Activated CD4-positive, alpha-beta memory T cell treated with anti-CD3 and anti-CD28 coated beads, Interleukin-2, amount 10 ng/mL, durations not matched to agents 7 days and 5 days (primary cell): ENCODE measurements at regions not wholly inside any gene's neighbourhood (a gene's known extent, or its start where the extent isn't known, plus 50 kb on each side); places are given as distances from the start of the nearest gene placed in this dataset.
A peak's percentile ranks its signal among the peaks of the same experiment; 100 is the strongest.

Experiments
- CTCF ChIA-PET: fragments of 350-600 bp; sonication (Branson Sonifier 250); formaldehyde crosslinking; loops from one replicate; lab custom pipeline; 2021; ENCODE audit warnings: antibody characterized with exemption, inconsistent platforms; lab: Charles Lee
- POLR2A ChIA-PET: fragments of 350-600 bp; sonication (Branson Sonifier 250); formaldehyde crosslinking; loops from one replicate; lab custom pipeline; 2021; ENCODE audit warnings: antibody characterized with exemption; lab: Charles Lee
- DNase-seq: peaks from one replicate; pipeline ENCODE4 v3.0.0-alpha.2; 2020
- H3K27ac Mint-ChIP-seq: one replicate; pipeline ENCODE4 v1.8.0; 2021; ENCODE audit warnings: mild to moderate bottlenecking, mixed read lengths
- H3K27me3 Mint-ChIP-seq: one replicate; pipeline ENCODE4 v1.8.0; 2021; ENCODE audit warnings: mixed read lengths
- H3K36me3 Mint-ChIP-seq: one replicate; pipeline ENCODE4 v1.8.0; 2021; ENCODE audit warnings: low read depth, mixed read lengths
- H3K4me1 Mint-ChIP-seq: one replicate; pipeline ENCODE4 v1.8.0; 2021; ENCODE audit warnings: mixed read lengths
- H3K4me3 Mint-ChIP-seq: one replicate; pipeline ENCODE4 v1.8.0; 2021; ENCODE audit warnings: mild to moderate bottlenecking, mixed read lengths
- H3K9me3 Mint-ChIP-seq: one replicate; pipeline ENCODE4 v1.8.0; 2021; ENCODE audit warnings: mixed read lengths

GRCh38 chr10:21175797-21176196 lies 278.7 kb upstream of the NEBL start:
- H3K27ac Mint-ChIP-seq, result no peak overlapping the region
- DNase-seq, result no peak
- H3K9me3 Mint-ChIP-seq, result no peaks in the 10 kb centered on the region
- no peak overlapping the region for H3K4me3 Mint-ChIP-seq
- CTCF ChIA-PET, result no interaction called here
- peaks cover 2% of the 10 kb centered on the region for H3K36me3 Mint-ChIP-seq
- POLR2A ChIA-PET, result no interaction called here
- peaks cover 45% of the 10 kb centered on the region for H3K27me3 Mint-ChIP-seq
- H3K4me1 Mint-ChIP-seq, result peaks cover 5% of the 10 kb centered on the region

- H3K9me3 Mint-ChIP-seq, result no peaks in the 10 kb centered on the region
- H3K36me3 Mint-ChIP-seq, result peaks cover 2% of the 10 kb centered on the region
- no peak overlapping the region for H3K27ac Mint-ChIP-seq
- peaks cover 48% of the 10 kb centered on the region for H3K27me3 Mint-ChIP-seq
- CTCF ChIA-PET, result no interaction called here
- POLR2A ChIA-PET, result no interaction called here
- H3K4me1 Mint-ChIP-seq, result peaks cover 5% of the 10 kb centered on the region
- H3K4me3 Mint-ChIP-seq, result peak overlapping the region; percentile 36
- DNase-seq, result no peak
Observed at GRCh38 chr10:21174715-21175495, 277.8 kb upstream of the NEBL start.

GRCh38 chr10:21173802-21174714 lies 276.9 kb upstream of the NEBL start:
- H3K27ac Mint-ChIP-seq, result no peak overlapping the region
- DNase-seq, result no peak
- H3K4me1 Mint-ChIP-seq, result peaks cover 5% of the 10 kb centered on the region
- no peaks in the 10 kb centered on the region for H3K9me3 Mint-ChIP-seq
- H3K4me3 Mint-ChIP-seq, result no peak overlapping the region
- POLR2A ChIA-PET, result no interaction called here
- H3K36me3 Mint-ChIP-seq, result peaks cover 2% of the 10 kb centered on the region
- peaks cover 49% of the 10 kb centered on the region for H3K27me3 Mint-ChIP-seq
- CTCF ChIA-PET, result no interaction called here

- CTCF ChIA-PET, result no interaction called here
- Mint-ChIP-seq H3K27ac (no peak overlapping the region), H3K27me3 (peaks cover 49% of the 10 kb centered on the region), H3K9me3 (no peaks in the 10 kb centered on the region), H3K4me3 (peak overlapping the region; percentile 35), H3K36me3 (peaks cover 2% of the 10 kb centered on the region), H3K4me1 (peaks cover 5% of the 10 kb centered on the region)
- POLR2A ChIA-PET, result no interaction called here
- no peak for DNase-seq
Observed at GRCh38 chr10:21172930-21173801, 276.1 kb upstream of the NEBL start.

- Mint-ChIP-seq H3K36me3 (peaks cover 2% of the 10 kb centered on the region), H3K9me3 (no peaks in the 10 kb centered on the region), H3K4me1 (peaks cover 5% of the 10 kb centered on the region), H3K4me3 (no peak overlapping the region), H3K27me3 (peaks cover 49% of the 10 kb centered on the region), H3K27ac (no peak overlapping the region)
- DNase-seq, result no peak
- ChIA-PET POLR2A (no interaction called here), CTCF (interaction anchor here (0.7 kb wide), 1 partner anchor 14 kb away, joined by 3 read pairs; no protein-coding TSS in a partner anchor)
Observed at GRCh38 chr10:21172542-21172929, 275.4 kb upstream of the NEBL start.

GRCh38 chr10:21171936-21172541 lies 274.9 kb upstream of the NEBL start:
- Mint-ChIP-seq H3K4me1 (peaks cover 5% of the 10 kb centered on the region), H3K27ac (no peak overlapping the region), H3K4me3 (no peak overlapping the region), H3K27me3 (peaks cover 47% of the 10 kb centered on the region), H3K9me3 (no peaks in the 10 kb centered on the region), H3K36me3 (peaks cover 2% of the 10 kb centered on the region)
- ChIA-PET POLR2A (no interaction called here), CTCF (interaction anchor here (0.7 kb wide), 1 partner anchor 13 kb away, joined by 3 read pairs; no protein-coding TSS in a partner anchor)
- DNase-seq, result no peak

GRCh38 chr10:21171197-21171935 lies 274.3 kb upstream of the NEBL start:
- Mint-ChIP-seq H3K27ac (no peak overlapping the region), H3K36me3 (peaks cover 2% of the 10 kb centered on the region), H3K4me3 (no peak overlapping the region), H3K4me1 (peaks cover 5% of the 10 kb centered on the region), H3K27me3 (peaks cover 42% of the 10 kb centered on the region), H3K9me3 (no peaks in the 10 kb centered on the region)
- no peak for DNase-seq
- ChIA-PET POLR2A (no interaction called here), CTCF (interaction anchor here (0.7 kb wide), 1 partner anchor 12 kb away, joined by 3 read pairs; no protein-coding TSS in a partner anchor)

- no peak overlapping the region for H3K4me3 Mint-ChIP-seq
- ChIA-PET POLR2A (no interaction called here), CTCF (no interaction called here)
- H3K36me3 Mint-ChIP-seq, result peaks cover 2% of the 10 kb centered on the region
- no peaks in the 10 kb centered on the region for H3K9me3 Mint-ChIP-seq
- H3K27me3 Mint-ChIP-seq, result peaks cover 33% of the 10 kb centered on the region
- H3K27ac Mint-ChIP-seq, result no peak overlapping the region
- H3K4me1 Mint-ChIP-seq, result peaks cover 5% of the 10 kb centered on the region
- no peak for DNase-seq
Observed at GRCh38 chr10:21170216-21170615, 273.1 kb upstream of the NEBL start.

GRCh38 chr10:21169271-21169670 lies 272.2 kb upstream of the NEBL start:
- Mint-ChIP-seq H3K4me1 (peaks cover 2% of the 10 kb centered on the region), H3K27ac (no peak overlapping the region), H3K36me3 (no peaks in the 10 kb centered on the region), H3K27me3 (peaks cover 26% of the 10 kb centered on the region), H3K9me3 (no peaks in the 10 kb centered on the region), H3K4me3 (no peak overlapping the region)
- CTCF ChIA-PET, result no interaction called here
- DNase-seq, result no peak
- POLR2A ChIA-PET, result no interaction called here

GRCh38 chr10:21167288-21168010 lies 270.3 kb upstream of the NEBL start:
- CTCF ChIA-PET, result no interaction called here
- Mint-ChIP-seq H3K27me3 (peaks cover 16% of the 10 kb centered on the region), H3K4me3 (no peak overlapping the region), H3K9me3 (no peaks in the 10 kb centered on the region), H3K36me3 (no peaks in the 10 kb centered on the region), H3K4me1 (no peaks in the 10 kb centered on the region), H3K27ac (no peak overlapping the region)
- DNase-seq, result no peak
- POLR2A ChIA-PET, result no interaction called here

- Mint-ChIP-seq H3K4me1 (no peaks in the 10 kb centered on the region), H3K9me3 (no peaks in the 10 kb centered on the region), H3K27me3 (peaks cover 8% of the 10 kb centered on the region), H3K36me3 (no peaks in the 10 kb centered on the region), H3K27ac (no peak overlapping the region), H3K4me3 (no peak overlapping the region)
- ChIA-PET POLR2A (no interaction called here), CTCF (no interaction called here)
- DNase-seq, result no peak
Observed at GRCh38 chr10:21166557-21167287, 269.6 kb upstream of the NEBL start.
